HCT116 (cell line): ENCODE measurements at regions not wholly inside any gene's neighbourhood (a gene's known extent, or its start where the extent isn't known, plus 50 kb on each side); places are given as distances from the start of the nearest gene placed in this dataset.

Source experiments
- ATAC-seq: fragments of 200-7000 bp; cut with Tn5 transposase; 2 replicates; pipeline ENCODE4 v1.9.1; 2020; ENCODE audit warnings: mild to moderate bottlenecking, moderate library complexity
- BruUV-seq: library from RNA; stranded (reverse); fragments of 400-500 nt; replicated peaks from 2 replicates; lab custom pipeline; 2021; lab: Mats Ljungman, UMichigan
- CTCF ChIA-PET: fragments of 300-600 bp; sonication (Branson Sonifier 250); formaldehyde crosslinking; loops from one replicate; lab custom pipeline; 2021; ENCODE audit warnings: antibody characterized with exemption; lab: Charles Lee
- POLR2A ChIA-PET: fragments of 300-600, 350-600 bp; sonication (Branson Sonifier 250); formaldehyde crosslinking; loops from one replicate; lab custom pipeline; 2021; ENCODE audit warnings: antibody characterized with exemption; lab: Charles Lee
- RAD21 ChIA-PET, 2 experiments: fragments of 300-600 bp; sonication (Branson Sonifier 250); formaldehyde crosslinking; loops; one replicate each; lab custom pipeline; 2023; ENCODE audit warnings: low total read pairs in 2 of 2; ENCODE audit not compliant: uncharacterized antibody in 2 of 2, unreplicated experiment in 2 of 2, low non-redundant PET in 1 of 2; lab: Charles Lee
- DNase-seq: peaks from one replicate; pipeline ENCODE4 v3.0.0-alpha.2; 2010; ENCODE audit warnings: low read depth, low spot score
- H2AFZ ChIP-seq: fragments of 200-600 bp; shearing (Covaris generic), sonication (generic); 2 replicates; pipeline ENCODE4 v1.6.1; 2017; ENCODE audit warnings: low read depth, mixed run types, mixed read lengths, antibody characterized with exemption, low read length; ENCODE audit not compliant: poor library complexity, severe bottlenecking
- H3K27ac ChIP-seq: 2 replicates; pipeline ENCODE4 v1.5.1; 2012; ENCODE audit warnings: low read depth, low read length
- H3K27me3 ChIP-seq: fragments of 200-600 bp; sonication (generic); 2 replicates; pipeline ENCODE4 v1.6.1; 2016; ENCODE audit warnings: mixed run types, low read length, mixed read lengths; ENCODE audit not compliant: insufficient read depth
- H3K36me3 ChIP-seq, 2 experiments: fragments of 200-500 bp in 1 of 2; fragments of 200-600 bp in 1 of 2; sonication (Bioruptor generic) in 1 of 2; sonication (generic) in 1 of 2; 2 replicates each; pipeline versions ENCODE4 v1.5.1 to v1.6.1; 2014 to 2016; ENCODE audit warnings: low read length in 2 of 2, inconsistent platforms in 1 of 2, mixed read lengths in 1 of 2, mixed run types in 1 of 2; ENCODE audit not compliant: insufficient read depth in 2 of 2, control insufficient read depth in 1 of 2
- H3K4me1 ChIP-seq, 2 experiments: fragments of 200-600 bp in 1 of 2; sonication (generic) in 1 of 2; 2 replicates each; pipeline versions ENCODE4 v1.5.1 to v1.6.1; 2012 to 2017; ENCODE audit warnings: low read length in 2 of 2, inconsistent platforms in 1 of 2, mild to moderate bottlenecking in 1 of 2, mixed read lengths in 1 of 2, mixed run types in 1 of 2, moderate library complexity in 1 of 2; ENCODE audit not compliant: insufficient read depth in 2 of 2, control insufficient read depth in 1 of 2
- H3K4me2 ChIP-seq: fragments of 200-600 bp; sonication (generic); 2 replicates; pipeline ENCODE4 v1.6.1; 2017; ENCODE audit warnings: mixed run types, low read length, mixed read lengths
- H3K4me3 ChIP-seq, 2 experiments: fragments of 200-600 bp in 1 of 2; sonication (generic) in 1 of 2; replicated peaks in 1 of 2; 2 replicates each; pipeline ENCODE4 v1.5.1; 2011 to 2016; ENCODE audit warnings: low read length in 2 of 2, control low read depth in 1 of 2, low read depth in 1 of 2, mild to moderate bottlenecking in 1 of 2, mixed read lengths in 1 of 2, mixed run types in 1 of 2
- H3K79me2 ChIP-seq: fragments of 200-600 bp; sonication (generic); 2 replicates; pipeline ENCODE4 v1.6.1; 2017; ENCODE audit warnings: mild to moderate bottlenecking, mixed run types, low read length, moderate library complexity, mixed read lengths; ENCODE audit not compliant: insufficient read depth
- H3K9ac ChIP-seq: fragments of 200-600 bp; sonication (generic); 2 replicates; pipeline ENCODE4 v1.6.1; 2016; ENCODE audit warnings: low read length, mixed read lengths
- H3K9me2 ChIP-seq: fragments of 200-600 bp; sonication (generic), shearing (Covaris generic); 2 replicates; pipeline ENCODE4 v1.6.1; 2017; ENCODE audit warnings: mixed run types, mild to moderate bottlenecking, moderate library complexity; ENCODE audit not compliant: insufficient read depth
- H3K9me3 ChIP-seq, 2 experiments: fragments of 200-500 bp in 1 of 2; fragments of 200-600 bp in 1 of 2; sonication (Bioruptor generic) in 1 of 2; sonication (generic) in 1 of 2; 2 replicates each; pipeline ENCODE4 v1.6.1; 2014 to 2017; ENCODE audit warnings: low read length in 2 of 2, mixed read lengths in 2 of 2, inconsistent platforms in 1 of 2, low read depth in 1 of 2, mild to moderate bottlenecking in 1 of 2, mixed run types in 1 of 2, moderate library complexity in 1 of 2; ENCODE audit not compliant: control insufficient read depth in 1 of 2, insufficient read depth in 1 of 2
- H4K20me1 ChIP-seq: fragments of 200-600 bp; sonication (generic), shearing (Covaris generic); 2 replicates; pipeline ENCODE4 v1.6.1; 2017; ENCODE audit warnings: mixed run types, mild to moderate bottlenecking, moderate library complexity; ENCODE audit not compliant: insufficient read depth
- CBX3 ChIP-seq: IDR thresholded peaks from 2 replicates; pipeline ENCODE4 v1.6.1; 2012; ENCODE audit warnings: low read depth
- CEBPB ChIP-seq: IDR thresholded peaks from 2 replicates; pipeline ENCODE4 v1.6.1; 2012; ENCODE audit warnings: low read depth
- EGR1 ChIP-seq: IDR thresholded peaks from 2 replicates; pipeline ENCODE4 v1.6.1; 2012; ENCODE audit warnings: low read depth
- ELF1 ChIP-seq: IDR thresholded peaks from 2 replicates; pipeline ENCODE4 v1.6.1; 2012; ENCODE audit warnings: low read depth, borderline replicate concordance
- EZH2phosphoT487 ChIP-seq: fragments of 200-600 bp; IDR thresholded peaks from 2 replicates; pipeline ENCODE4 v1.6.1; 2018; ENCODE audit warnings: antibody characterized with exemption, borderline replicate concordance
- FOSL1 ChIP-seq: IDR thresholded peaks from 2 replicates; pipeline ENCODE4 v1.6.1; 2012; ENCODE audit warnings: low read depth
- JUND ChIP-seq: IDR thresholded peaks from 2 replicates; pipeline ENCODE4 v1.6.1; 2012
- POLR2A ChIP-seq: IDR thresholded peaks from 2 replicates; pipeline ENCODE4 v1.7.0; 2011; ENCODE audit warnings: borderline replicate concordance; ENCODE audit not compliant: insufficient read depth, insufficient read length; ENCODE audit errors: extremely low read depth
- POLR2AphosphoS5 ChIP-seq: IDR thresholded peaks from 2 replicates; pipeline ENCODE4 v1.6.1; 2011; ENCODE audit warnings: mild to moderate bottlenecking, low read depth, low read length, moderate library complexity
- RAD21 ChIP-seq: IDR thresholded peaks from 2 replicates; pipeline ENCODE4 v1.6.1; 2012; ENCODE audit warnings: low read depth, mild to moderate bottlenecking
- SIN3A ChIP-seq: IDR thresholded peaks from 2 replicates; pipeline ENCODE4 v1.6.1; 2012; ENCODE audit warnings: low read depth
- SP1 ChIP-seq: IDR thresholded peaks from 2 replicates; pipeline ENCODE4 v1.6.1; 2012; ENCODE audit warnings: low read depth
- ZFX ChIP-seq: fragments of 450-650 bp; IDR thresholded peaks from 2 replicates; pipeline ENCODE4 v1.6.1; 2017
- intact Hi-C: fragments of 100-400 bp; cut with micrococcal nuclease; formaldehyde crosslinking; loops from 2 replicates; pipeline ENCODE4 v1.10.0; 2022
- TF ChIP-seq, protein P1 (sequence below): IDR thresholded peaks from 2 replicates; pipeline ENCODE4 v1.6.1; 2012
- TF ChIP-seq, protein P2 (sequence below): IDR thresholded peaks from 2 replicates; pipeline ENCODE4 v1.6.1; 2012
- TF ChIP-seq, protein P3 (sequence below): IDR thresholded peaks from 2 replicates; pipeline ENCODE4 v1.6.1; 2012; ENCODE audit warnings: low read depth
- TF ChIP-seq, protein P4 (sequence below): IDR thresholded peaks from 2 replicates; pipeline ENCODE4 v1.6.1; 2011; ENCODE audit warnings: mild to moderate bottlenecking, low read length, moderate library complexity; ENCODE audit not compliant: insufficient replicate concordance; ENCODE audit errors: extremely low read depth

DNA sequence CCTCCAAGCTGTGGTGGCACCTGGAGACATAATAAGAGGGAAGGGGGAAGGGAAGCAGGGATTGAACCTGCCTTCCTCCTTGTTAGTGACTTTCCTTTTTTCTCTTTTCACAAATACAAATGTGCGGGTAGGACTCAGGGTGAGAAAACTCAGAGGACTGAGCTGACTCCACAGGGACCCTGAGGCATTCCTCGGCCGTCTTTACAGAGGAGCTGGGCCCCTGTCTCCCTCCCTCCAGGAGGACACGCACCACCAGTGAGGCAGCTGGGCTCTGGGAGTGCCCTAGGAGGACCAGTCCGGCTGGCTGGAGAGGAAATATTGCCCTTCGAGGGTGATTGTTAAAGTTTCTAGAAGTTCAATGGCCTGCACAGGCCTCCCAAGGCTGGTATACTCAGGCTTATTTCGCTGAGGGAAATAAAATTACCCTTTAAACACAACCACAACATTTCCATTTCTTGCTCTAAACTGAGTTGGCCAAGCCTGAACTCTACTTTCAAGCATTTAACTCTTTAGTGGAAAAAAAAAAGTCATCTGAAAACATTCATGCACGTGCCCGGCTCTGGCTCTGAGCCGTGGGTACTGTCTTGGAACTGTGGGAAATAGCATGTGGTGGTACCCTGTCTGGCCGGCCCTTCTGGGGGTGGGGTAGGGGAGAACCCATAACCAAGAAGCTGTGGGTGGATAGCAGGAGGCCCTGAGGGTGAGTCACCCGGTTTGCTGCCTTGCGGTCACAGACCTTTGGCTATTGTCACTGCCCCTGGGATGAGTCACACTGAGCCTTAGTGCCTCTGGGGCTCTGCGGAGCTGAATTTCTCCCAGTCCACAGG, 116.0 kb downstream of the COPS8 start (continued):
- TF ChIP-seq, protein P1, sequence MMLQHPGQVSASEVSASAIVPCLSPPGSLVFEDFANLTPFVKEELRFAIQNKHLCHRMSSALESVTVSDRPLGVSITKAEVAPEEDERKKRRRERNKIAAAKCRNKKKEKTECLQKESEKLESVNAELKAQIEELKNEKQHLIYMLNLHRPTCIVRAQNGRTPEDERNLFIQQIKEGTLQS = no peak
- TF ChIP-seq ZFX = no peak
- TF ChIP-seq ELF1 = no peak
- TF ChIP-seq JUND = peak; percentile 95
- no peak for TF ChIP-seq RAD21

DNA sequence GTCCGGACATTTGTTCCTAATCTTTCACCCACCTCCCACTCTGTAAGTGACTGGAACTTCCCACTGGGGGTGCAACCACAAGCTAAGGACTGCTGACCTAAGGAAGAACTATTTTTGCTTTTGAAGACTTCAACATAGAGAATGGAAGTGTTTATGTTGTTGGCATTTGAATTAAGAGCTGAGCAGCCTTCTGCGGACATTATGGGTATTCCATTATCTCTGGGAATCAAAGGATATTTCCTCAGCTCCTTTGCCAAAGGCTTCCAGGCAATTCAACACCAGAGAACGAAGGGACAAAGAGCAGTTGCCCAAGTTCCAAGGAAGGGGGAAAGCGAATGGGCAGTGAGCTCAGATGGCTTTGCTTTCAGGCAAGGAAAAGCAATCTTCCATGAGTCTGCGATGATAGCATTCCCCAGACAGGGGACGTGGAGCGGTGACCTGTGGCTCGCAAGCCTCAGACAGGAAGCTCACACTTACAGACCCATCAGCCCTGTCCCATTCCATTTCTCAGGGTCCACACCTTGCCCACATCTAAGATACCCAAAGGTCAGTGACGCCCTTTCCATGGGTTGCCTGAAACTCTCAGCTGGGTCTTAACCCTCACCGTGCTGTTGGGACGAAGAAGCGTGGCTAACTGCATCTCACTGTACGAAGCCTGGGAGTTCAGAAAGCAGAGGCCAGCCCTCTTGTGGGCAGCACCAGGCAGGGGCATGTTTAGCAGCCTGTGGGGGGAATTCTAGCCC, 116.8 kb downstream of the COPS8 start:
- DNase-seq = no peak
- Histone ChIP-seq H3K9me2 (no peaks in the 10 kb centered on the region), H3K79me2 (no peaks in the 10 kb centered on the region), H3K36me3 (no peaks in the 10 kb centered on the region), H4K20me1 (no peaks in the 10 kb centered on the region; the same call in 1 of the 2 replicates), H3K9me3 (peaks cover 0 to 4% of the 10 kb centered on the region in 2 experiments; a peak in 1 of 4 replicates), H3K9ac (peak overlapping the region; percentile 42), H3K4me3 (peak overlapping the region; percentile 12 to 51), H3K27me3 (peaks cover 18% of the 10 kb centered on the region; the same call in 1 of the 2 replicates)
- intact Hi-C loops = no loop called here
- ChIA-PET POLR2A (no interaction called here), CTCF (interaction anchor here (0.7 to 1.1 kb wide), 2 partner anchors 17 to 219 kb away, joined by 3 to 4 read pairs; no protein-coding TSS in a partner anchor), RAD21 (no interaction called here)
- BruUV-seq = no TSS peak
- TF ChIP-seq POLR2A = no peak
- TF ChIP-seq, protein P2, sequence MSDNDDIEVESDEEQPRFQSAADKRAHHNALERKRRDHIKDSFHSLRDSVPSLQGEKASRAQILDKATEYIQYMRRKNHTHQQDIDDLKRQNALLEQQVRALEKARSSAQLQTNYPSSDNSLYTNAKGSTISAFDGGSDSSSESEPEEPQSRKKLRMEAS = no peak
- TF ChIP-seq EZH2phosphoT487 = no peak
- no peak for TF ChIP-seq EGR1
- TF ChIP-seq CEBPB = no peak
- no peak for TF ChIP-seq FOSL1
- no peak for TF ChIP-seq JUND
- TF ChIP-seq, protein P3, sequence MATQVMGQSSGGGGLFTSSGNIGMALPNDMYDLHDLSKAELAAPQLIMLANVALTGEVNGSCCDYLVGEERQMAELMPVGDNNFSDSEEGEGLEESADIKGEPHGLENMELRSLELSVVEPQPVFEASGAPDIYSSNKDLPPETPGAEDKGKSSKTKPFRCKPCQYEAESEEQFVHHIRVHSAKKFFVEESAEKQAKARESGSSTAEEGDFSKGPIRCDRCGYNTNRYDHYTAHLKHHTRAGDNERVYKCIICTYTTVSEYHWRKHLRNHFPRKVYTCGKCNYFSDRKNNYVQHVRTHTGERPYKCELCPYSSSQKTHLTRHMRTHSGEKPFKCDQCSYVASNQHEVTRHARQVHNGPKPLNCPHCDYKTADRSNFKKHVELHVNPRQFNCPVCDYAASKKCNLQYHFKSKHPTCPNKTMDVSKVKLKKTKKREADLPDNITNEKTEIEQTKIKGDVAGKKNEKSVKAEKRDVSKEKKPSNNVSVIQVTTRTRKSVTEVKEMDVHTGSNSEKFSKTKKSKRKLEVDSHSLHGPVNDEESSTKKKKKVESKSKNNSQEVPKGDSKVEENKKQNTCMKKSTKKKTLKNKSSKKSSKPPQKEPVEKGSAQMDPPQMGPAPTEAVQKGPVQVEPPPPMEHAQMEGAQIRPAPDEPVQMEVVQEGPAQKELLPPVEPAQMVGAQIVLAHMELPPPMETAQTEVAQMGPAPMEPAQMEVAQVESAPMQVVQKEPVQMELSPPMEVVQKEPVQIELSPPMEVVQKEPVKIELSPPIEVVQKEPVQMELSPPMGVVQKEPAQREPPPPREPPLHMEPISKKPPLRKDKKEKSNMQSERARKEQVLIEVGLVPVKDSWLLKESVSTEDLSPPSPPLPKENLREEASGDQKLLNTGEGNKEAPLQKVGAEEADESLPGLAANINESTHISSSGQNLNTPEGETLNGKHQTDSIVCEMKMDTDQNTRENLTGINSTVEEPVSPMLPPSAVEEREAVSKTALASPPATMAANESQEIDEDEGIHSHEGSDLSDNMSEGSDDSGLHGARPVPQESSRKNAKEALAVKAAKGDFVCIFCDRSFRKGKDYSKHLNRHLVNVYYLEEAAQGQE = no peak
- no peak for TF ChIP-seq ELF1
- TF ChIP-seq CBX3 = no peak
- TF ChIP-seq, protein P4, sequence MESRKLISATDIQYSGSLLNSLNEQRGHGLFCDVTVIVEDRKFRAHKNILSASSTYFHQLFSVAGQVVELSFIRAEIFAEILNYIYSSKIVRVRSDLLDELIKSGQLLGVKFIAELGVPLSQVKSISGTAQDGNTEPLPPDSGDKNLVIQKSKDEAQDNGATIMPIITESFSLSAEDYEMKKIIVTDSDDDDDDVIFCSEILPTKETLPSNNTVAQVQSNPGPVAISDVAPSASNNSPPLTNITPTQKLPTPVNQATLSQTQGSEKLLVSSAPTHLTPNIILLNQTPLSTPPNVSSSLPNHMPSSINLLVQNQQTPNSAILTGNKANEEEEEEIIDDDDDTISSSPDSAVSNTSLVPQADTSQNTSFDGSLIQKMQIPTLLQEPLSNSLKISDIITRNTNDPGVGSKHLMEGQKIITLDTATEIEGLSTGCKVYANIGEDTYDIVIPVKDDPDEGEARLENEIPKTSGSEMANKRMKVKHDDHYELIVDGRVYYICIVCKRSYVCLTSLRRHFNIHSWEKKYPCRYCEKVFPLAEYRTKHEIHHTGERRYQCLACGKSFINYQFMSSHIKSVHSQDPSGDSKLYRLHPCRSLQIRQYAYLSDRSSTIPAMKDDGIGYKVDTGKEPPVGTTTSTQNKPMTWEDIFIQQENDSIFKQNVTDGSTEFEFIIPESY = no peak
- TF ChIP-seq SP1 = no peak
- TF ChIP-seq SIN3A = no peak
- no peak for TF ChIP-seq POLR2AphosphoS5
- TF ChIP-seq, all 23 proteins: peak for 0
- Histone ChIP-seq H3K4me1 (peaks cover 20 to 26% of the 10 kb centered on the region in 2 experiments), H2AFZ (peak overlapping the region; percentile 66), H3K27ac (peak overlapping the region; percentile 25), H3K4me2 (peak overlapping the region; percentile 88)
- ATAC-seq = peak; percentile 46
